GM18520 (cell line): ENCODE measurements at regions not wholly inside any gene's neighbourhood (a gene's known extent, or its start where the extent isn't known, plus 50 kb on each side); places are given as distances from the start of the nearest gene placed in this dataset.

Experiments used
- ATAC-seq: cut with Tn5 transposase; IDR thresholded peaks from one replicate; pipeline ENCODE4 v1.9.1; 2021; ENCODE audit not compliant: unreplicated experiment

- ATAC-seq = no peak
These were observed 731.6 kb upstream of the ANKRD30A start for GRCh38 chr10:36393801-36394200.

- no peak for ATAC-seq
These were observed 734.0 kb upstream of the ANKRD30A start for GRCh38 chr10:36391405-36391804.

DNA sequence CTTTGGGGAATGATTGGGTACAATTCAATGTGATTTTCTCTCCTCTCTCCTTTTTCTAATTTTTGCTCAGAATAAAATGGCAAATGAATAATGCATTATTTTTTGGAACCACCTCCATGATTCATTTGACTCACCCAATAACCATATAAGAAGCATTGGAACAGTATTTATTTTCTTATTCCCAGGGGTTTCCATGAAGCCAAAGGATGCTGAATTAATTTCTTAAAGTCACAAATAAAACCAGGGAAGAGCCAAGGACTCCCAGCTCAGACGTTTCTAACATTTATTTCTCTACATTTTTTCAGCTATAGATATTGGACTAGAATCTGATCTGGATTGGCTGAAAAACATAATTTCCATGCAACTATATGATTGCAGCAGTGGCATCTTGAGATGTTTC lies 735.2 kb upstream of the ANKRD30A start:
- ATAC-seq = no peak

- no peak for ATAC-seq
These were observed 737.2 kb upstream of the ANKRD30A start for GRCh38 chr10:36388166-36388565.

GRCh38 chr10:36385693-36386092 lies 739.7 kb upstream of the ANKRD30A start:
- ATAC-seq = no peak

DNA sequence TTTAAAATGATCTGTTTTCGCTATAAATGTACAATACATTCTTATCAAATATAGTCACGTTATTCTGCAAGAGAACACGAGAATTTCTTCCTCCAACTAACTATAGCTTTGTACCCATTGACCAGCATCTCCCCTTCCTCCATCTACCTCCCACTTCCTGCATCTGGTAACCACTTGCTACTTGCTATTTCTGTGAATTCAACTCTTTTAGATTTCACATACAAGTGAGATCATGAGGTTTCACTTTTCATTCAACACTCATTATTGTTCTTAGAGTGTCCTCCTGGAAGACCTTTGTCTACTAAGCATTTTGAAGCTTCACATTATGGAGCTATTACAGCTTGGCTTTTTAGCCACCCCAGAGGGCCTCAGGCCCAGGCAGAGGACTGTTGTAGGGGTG lies 741.3 kb upstream of the FZD8 start:
- ATAC-seq = no peak

GRCh38 chr10:36381748-36382147 lies 739.7 kb upstream of the FZD8 start:
- ATAC-seq = no peak

- no peak for ATAC-seq
These were observed 738.4 kb upstream of the FZD8 start for GRCh38 chr10:36380538-36380937.

DNA sequence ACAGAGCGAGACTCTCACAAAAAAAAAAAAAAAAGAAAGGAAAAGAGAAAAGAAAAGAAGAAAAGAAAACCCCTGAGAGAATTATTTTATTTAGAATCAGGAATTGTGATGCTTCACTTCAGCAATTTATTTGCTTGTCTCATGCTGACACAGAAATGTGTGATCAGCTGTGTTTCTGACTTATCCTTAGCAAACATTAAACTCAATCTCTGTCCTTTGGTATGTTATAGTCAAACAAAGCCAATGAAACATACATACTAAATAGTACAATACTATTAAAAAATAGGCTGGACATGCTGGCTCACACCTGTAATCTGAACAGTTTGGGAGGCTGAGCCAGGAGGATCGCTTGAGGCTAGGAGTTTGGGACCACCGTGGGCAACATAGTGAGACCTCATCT lies 733.0 kb upstream of the FZD8 start:
- no peak for ATAC-seq

- no peak for ATAC-seq
These were observed 731.5 kb upstream of the FZD8 start for GRCh38 chr10:36373424-36374096.

DNA sequence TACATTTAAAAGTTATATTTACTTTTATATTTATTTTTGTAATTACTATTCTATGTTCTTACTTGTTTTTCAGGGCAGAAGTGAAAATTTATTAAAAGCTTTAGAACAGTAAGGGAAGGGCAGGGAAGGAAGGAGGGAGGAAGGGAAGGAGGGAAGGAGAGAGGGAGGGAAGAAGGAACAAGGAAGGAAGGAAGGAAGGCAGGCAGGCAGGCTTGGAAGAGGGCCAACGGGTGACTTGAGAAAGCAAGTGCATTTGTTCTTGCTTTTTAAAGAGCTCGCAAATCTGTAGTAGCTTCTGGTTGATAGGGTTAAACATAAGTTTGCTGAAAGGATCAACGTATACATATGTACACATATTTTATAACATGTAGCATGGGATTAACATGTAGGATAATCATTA lies 725.3 kb upstream of the FZD8 start:
- ATAC-seq = no peak

GRCh38 chr10:36366843-36367242 lies 724.7 kb upstream of the FZD8 start:
- ATAC-seq = no peak

DNA sequence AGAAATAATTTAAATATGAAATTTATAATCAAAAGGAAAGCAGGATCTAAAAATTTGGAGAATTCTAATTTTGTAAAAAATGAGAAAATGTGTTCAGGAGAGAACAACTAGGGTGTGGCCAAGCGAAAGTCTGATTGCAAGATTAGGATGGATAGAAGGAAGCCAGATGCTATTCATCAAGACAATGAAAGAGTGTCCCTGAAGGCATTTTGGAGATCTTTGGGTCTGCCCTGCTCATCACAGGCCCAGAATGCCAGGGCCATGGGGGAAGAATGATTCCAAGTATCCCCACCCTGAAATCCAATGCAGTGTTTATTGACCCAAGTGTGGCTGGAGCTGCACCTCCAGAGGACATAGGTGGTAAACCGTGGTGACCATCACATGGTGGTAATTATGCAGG lies 724.0 kb upstream of the FZD8 start:
- ATAC-seq = no peak

GRCh38 chr10:36362257-36362656 lies 720.2 kb upstream of the FZD8 start:
- ATAC-seq = no peak

DNA sequence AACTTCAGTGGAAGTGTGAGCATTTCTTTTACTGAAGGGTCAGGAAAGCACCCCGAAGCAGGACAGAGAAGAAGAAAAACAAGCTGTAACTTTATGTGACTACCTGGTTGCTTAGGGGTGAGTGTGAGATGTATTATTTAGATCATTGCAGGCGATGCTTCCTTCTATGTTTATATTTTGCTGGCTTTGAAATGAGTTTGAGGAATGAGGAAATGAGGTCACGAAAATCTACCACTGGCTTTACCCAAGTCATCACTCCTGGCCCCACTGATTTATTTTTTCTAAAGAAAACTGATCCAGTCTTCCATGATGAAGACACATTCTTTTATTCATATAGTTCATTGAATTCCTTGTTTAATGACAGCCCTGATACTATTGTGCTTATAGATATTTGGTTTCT lies 716.6 kb upstream of the FZD8 start:
- ATAC-seq = no peak

GRCh38 chr10:36354633-36355032 lies 712.5 kb upstream of the FZD8 start:
- no peak for ATAC-seq

DNA sequence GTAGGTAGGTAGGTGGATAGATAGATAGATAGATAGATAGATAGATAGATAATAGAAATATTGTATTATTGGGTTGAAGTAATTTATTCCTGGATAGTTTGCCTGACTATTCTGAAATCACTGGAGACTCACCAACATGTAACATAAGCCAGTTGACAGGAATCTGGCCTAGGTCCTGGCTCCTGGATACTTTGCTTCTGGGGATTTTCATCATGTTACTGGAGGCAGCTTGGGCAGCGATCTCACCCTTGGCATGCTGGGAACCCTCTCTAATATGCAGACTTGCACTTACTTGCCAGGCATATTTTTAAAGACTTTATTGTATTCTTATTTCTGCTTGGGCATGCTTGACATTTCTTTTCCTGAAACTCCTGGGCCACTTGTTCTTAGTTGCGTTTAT lies 709.1 kb upstream of the FZD8 start:
- no peak for ATAC-seq

DNA sequence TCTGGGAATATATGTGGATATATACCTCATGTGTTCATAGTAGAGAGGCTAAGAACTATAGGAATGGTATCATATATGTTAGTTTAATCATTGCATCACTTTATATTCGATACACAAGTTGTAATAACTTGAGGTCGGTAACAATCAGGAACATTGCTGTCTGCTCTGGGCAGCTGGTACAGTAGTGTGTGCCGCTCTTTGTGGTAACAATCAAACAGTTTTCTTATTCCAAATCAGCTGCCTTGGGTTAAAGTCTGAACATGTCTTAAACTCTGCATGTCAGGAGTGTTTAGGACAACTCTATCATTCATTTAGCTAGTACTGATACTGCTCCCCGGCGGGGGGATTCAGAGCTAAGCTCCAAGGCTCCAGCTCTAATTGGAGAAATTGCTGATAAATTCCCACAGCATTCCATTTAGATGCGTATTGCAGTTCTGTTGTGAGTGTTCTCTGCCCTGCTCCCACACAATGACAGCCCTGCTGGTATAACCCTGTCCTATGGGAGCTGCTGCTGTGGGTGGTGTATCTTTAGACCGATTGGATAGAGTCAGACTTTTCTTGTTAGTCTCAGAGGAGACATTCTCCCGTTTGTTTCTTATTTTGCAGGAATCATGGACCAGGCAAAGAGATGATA lies 707.5 kb upstream of the FZD8 start:
- no peak for ATAC-seq

GRCh38 chr10:36345807-36346206 lies 703.7 kb upstream of the FZD8 start:
- ATAC-seq = no peak

- no peak for ATAC-seq
These were observed 703.1 kb upstream of the FZD8 start for GRCh38 chr10:36345175-36345533.

- no peak for ATAC-seq
These were observed 702.4 kb upstream of the FZD8 start for GRCh38 chr10:36344240-36345174.

DNA sequence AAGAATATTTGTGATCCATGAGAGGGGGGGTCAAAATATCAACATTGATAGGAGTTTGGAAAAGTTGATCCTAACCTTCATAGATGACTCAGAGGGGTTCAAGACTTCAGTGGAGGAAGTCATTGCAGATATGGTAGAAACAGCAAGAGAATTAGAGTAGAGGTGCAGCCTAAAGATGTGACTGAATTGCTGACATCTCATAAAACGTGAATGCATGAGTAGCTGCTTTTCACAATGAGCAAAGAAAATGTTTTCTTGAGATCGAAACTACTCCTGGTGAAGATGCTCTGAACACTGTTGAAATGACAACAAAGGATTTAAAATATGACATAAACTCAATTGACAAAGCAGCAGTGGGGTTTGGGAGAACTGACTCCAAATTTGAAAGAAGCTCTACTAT lies 700.7 kb upstream of the FZD8 start:
- no peak for ATAC-seq
